ENCODE measurements at regions not wholly inside any gene's neighbourhood (a gene's known extent, or its start where the extent isn't known, plus 50 kb on each side); places are given as distances from the start of the nearest gene placed in this dataset.
"Not testable (repeated sequence)": the region's sequence is repeated elsewhere in the genome, so short reads cannot be mapped to it uniquely, and the experiment has no call there.

- no peak for DNase-seq
Measured at GRCh38 chr5:28414619-28415018, 1376.2 kb upstream of the CDH9 start.

GRCh38 chr5:28408651-28409050, 1370.3 kb upstream of the CDH9 start:
- no peak for DNase-seq

GRCh38 chr5:28408186-28408585, 1369.8 kb upstream of the CDH9 start:
- no peak for DNase-seq

GRCh38 chr5:28404363-28405071, 1366.1 kb upstream of the CDH9 start:
- no peak for DNase-seq

GRCh38 chr5:28403846-28404245, 1365.5 kb upstream of the CDH9 start:
- DNase-seq = no peak

- no peak for DNase-seq
Measured at GRCh38 chr5:28402590-28403301, 1364.4 kb upstream of the CDH9 start.

- DNase-seq = no peak
Measured at GRCh38 chr5:28400076-28400475, 1361.7 kb upstream of the CDH9 start.

- no peak for DNase-seq
Measured at GRCh38 chr5:28399211-28399610, 1360.8 kb upstream of the CDH9 start.

GRCh38 chr5:28398185-28398584, 1359.8 kb upstream of the CDH9 start:
- DNase-seq = no peak

GRCh38 chr5:28397502-28397941, 1359.1 kb upstream of the CDH9 start:
- no peak for DNase-seq

- DNase-seq = no peak
Measured at GRCh38 chr5:28391277-28391676, 1352.9 kb upstream of the CDH9 start.

- no peak for DNase-seq
Measured at GRCh38 chr5:28390341-28390740, 1352.0 kb upstream of the CDH9 start.

- not testable (repeated sequence) for DNase-seq
Measured at GRCh38 chr5:28389727-28390126, 1351.3 kb upstream of the CDH9 start.

GRCh38 chr5:28388428-28388827, 1350.0 kb upstream of the CDH9 start:
- no peak for DNase-seq

- no peak for DNase-seq
Measured at GRCh38 chr5:28386712-28387111, 1348.3 kb upstream of the CDH9 start.

GRCh38 chr5:28380167-28380566, 1341.8 kb upstream of the CDH9 start:
- no peak for DNase-seq

- DNase-seq = no peak
Measured at GRCh38 chr5:28374492-28374967, 1336.1 kb upstream of the CDH9 start.

GRCh38 chr5:28370896-28371295, 1332.5 kb upstream of the CDH9 start:
- DNase-seq = no peak

- no peak for DNase-seq
Measured at GRCh38 chr5:28369418-28369817, 1331.0 kb upstream of the CDH9 start.

GRCh38 chr5:28355831-28356230, 1317.4 kb upstream of the CDH9 start:
- no peak for DNase-seq

GRCh38 chr5:28346696-28347095, 1308.3 kb upstream of the CDH9 start:
- DNase-seq = no peak

GRCh38 chr5:28344836-28345433, 1306.5 kb upstream of the CDH9 start:
- DNase-seq = no peak

- DNase-seq = no peak
Measured at GRCh38 chr5:28329176-28329575, 1290.8 kb upstream of the CDH9 start.

- no peak for DNase-seq
Measured at GRCh38 chr5:28328681-28329080, 1290.3 kb upstream of the CDH9 start.
